ENCODE measurements at regions not wholly inside any gene's neighbourhood (a gene's known extent, or its start where the extent isn't known, plus 50 kb on each side); places are given as distances from the start of the nearest gene placed in this dataset.

GRCh38 chr6:82680192-82680591, 316.6 kb downstream of the TPBG start:
- H3K36me3 ChIP-seq (ENCODE audit: control insufficient read depth in 5 of 5, insufficient read depth in 5 of 5, low read length in 5 of 5), result no peaks in the 10 kb centered on the region
- H3K27me3 ChIP-seq (ENCODE audit: control insufficient read depth in 5 of 5, insufficient read depth in 4 of 5, low read length in 5 of 5), result no peaks in the 10 kb centered on the region
- H3K27ac ChIP-seq (ENCODE audit: low read depth, low read length), result no peak overlapping the region
- H3K4me3 ChIP-seq (ENCODE audit: low read depth in 1 of 5, low read length in 5 of 5), result no peak overlapping the region
- H3K4me1 ChIP-seq (ENCODE audit: control insufficient read depth in 5 of 5, insufficient read depth in 5 of 5, low read length in 5 of 5), result no peaks in the 10 kb centered on the region
- peaks cover 0 to 10% (median 4%) of the 10 kb centered on the region in 5 donors for H3K9me3 ChIP-seq (ENCODE audit: control insufficient read depth in 5 of 5, low read length in 5 of 5)
- no peak overlapping the region for H3K9ac ChIP-seq (ENCODE audit: low read length in 5 of 5)

DNA sequence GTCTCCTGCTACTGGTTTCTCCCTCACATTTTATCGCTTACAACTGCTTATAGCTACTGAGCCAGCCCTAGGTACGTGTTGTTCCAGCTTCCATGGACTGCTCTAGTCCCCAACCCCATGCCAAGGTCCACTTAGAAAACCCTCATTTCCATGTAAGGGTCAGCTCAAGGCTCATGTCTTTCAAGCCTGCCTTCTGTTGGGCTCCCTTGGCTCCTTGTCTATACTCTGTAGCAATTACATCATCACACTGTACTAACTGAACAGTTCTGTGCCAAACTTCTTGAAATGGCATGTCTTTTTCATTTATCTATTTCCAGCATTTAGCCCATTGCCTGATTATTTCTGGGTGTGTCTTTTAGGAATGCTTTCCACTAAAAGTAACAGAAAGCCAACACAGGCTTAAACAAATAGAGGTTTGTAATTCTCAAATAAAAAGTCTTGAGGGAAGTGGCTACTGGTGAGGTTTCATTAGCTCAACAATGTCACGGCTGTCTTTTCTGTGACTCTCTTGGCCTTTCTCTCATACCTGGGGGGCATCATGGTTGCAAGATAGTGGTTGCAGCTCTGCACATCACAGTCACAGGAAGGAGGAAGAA, 317.6 kb downstream of the TPBG start:
- H3K4me1 ChIP-seq (ENCODE audit: control insufficient read depth in 5 of 5, insufficient read depth in 5 of 5, low read length in 5 of 5), result no peaks in the 10 kb centered on the region
- H3K9me3 ChIP-seq (ENCODE audit: control insufficient read depth in 5 of 5, low read length in 5 of 5), result peaks cover 0 to 10% (median 4%) of the 10 kb centered on the region in 5 donors
- no peak overlapping the region for H3K9ac ChIP-seq (ENCODE audit: low read length in 5 of 5)
- no peaks in the 10 kb centered on the region for H3K36me3 ChIP-seq (ENCODE audit: control insufficient read depth in 5 of 5, insufficient read depth in 5 of 5, low read length in 5 of 5)
- no peak overlapping the region for H3K4me3 ChIP-seq (ENCODE audit: low read depth in 1 of 5, low read length in 5 of 5)
- H3K27me3 ChIP-seq (ENCODE audit: control insufficient read depth in 5 of 5, insufficient read depth in 4 of 5, low read length in 5 of 5), result no peaks in the 10 kb centered on the region
- no peak overlapping the region for H3K27ac ChIP-seq (ENCODE audit: low read depth, low read length)

DNA sequence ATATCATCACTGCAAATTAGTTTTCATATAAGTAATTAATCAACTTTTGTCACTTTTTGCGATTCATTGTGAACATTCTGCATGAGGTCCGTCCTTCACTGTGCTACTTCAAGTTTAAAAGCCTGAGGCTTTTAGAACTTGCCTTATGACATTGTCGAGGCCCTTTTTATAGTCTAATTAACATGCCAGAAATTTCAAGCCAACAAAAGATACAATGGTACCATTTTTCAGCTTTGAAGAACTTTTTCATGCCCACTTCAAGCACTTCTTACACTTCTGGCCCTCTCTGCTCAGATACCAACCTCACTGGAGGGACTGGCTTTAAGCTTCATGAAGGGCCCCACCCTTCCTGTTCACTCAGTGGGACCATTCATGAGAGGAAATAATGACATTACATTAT, 323.1 kb downstream of the TPBG start:
- Histone ChIP-seq H3K36me3 (ENCODE audit: control insufficient read depth in 5 of 5, insufficient read depth in 5 of 5, low read length in 5 of 5) (no peaks in the 10 kb centered on the region), H3K27me3 (ENCODE audit: control insufficient read depth in 5 of 5, insufficient read depth in 4 of 5, low read length in 5 of 5) (no peaks in the 10 kb centered on the region), H3K4me3 (ENCODE audit: low read depth in 1 of 5, low read length in 5 of 5) (no peak overlapping the region), H3K9ac (ENCODE audit: low read length in 5 of 5) (no peak overlapping the region), H3K27ac (ENCODE audit: low read depth, low read length) (no peak overlapping the region), H3K9me3 (ENCODE audit: control insufficient read depth in 5 of 5, low read length in 5 of 5) (no peaks in the 10 kb centered on the region), H3K4me1 (ENCODE audit: control insufficient read depth in 5 of 5, insufficient read depth in 5 of 5, low read length in 5 of 5) (no peaks in the 10 kb centered on the region)

DNA sequence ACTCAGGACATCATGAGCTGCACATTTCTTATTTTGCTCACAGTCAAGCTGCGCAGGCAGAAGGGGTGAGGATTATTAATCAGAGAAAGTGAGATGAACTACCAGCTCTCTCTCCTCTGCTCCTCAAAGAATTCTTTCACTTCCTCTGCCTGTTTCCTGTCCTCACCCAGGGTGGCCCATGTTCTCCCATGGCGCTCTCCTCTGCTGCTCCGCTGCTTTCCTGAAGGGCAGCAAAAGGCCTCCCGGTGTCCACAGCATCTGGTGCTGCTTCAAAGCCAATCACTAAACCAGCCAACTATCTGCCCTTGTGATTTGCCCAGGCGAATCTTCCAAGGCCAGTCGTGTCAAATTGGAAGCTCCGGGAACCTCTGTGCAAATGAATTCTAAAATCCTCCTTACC, 324.2 kb downstream of the TPBG start:
- no peak overlapping the region for H3K4me3 ChIP-seq (ENCODE audit: low read depth in 1 of 5, low read length in 5 of 5)
- H3K9ac ChIP-seq (ENCODE audit: low read length in 5 of 5), result no peak overlapping the region
- no peaks in the 10 kb centered on the region for H3K9me3 ChIP-seq (ENCODE audit: control insufficient read depth in 5 of 5, low read length in 5 of 5)
- H3K4me1 ChIP-seq (ENCODE audit: control insufficient read depth in 5 of 5, insufficient read depth in 5 of 5, low read length in 5 of 5), result no peaks in the 10 kb centered on the region
- H3K27me3 ChIP-seq (ENCODE audit: control insufficient read depth in 5 of 5, insufficient read depth in 4 of 5, low read length in 5 of 5), result no peaks in the 10 kb centered on the region
- no peaks in the 10 kb centered on the region for H3K36me3 ChIP-seq (ENCODE audit: control insufficient read depth in 5 of 5, insufficient read depth in 5 of 5, low read length in 5 of 5)
- H3K27ac ChIP-seq (ENCODE audit: low read depth, low read length), result no peak overlapping the region

GRCh38 chr6:82690283-82690682, 326.7 kb downstream of the TPBG start:
- no peak overlapping the region for H3K27ac ChIP-seq (ENCODE audit: low read depth, low read length)
- H3K36me3 ChIP-seq (ENCODE audit: control insufficient read depth in 5 of 5, insufficient read depth in 5 of 5, low read length in 5 of 5), result no peaks in the 10 kb centered on the region
- no peaks in the 10 kb centered on the region for H3K4me1 ChIP-seq (ENCODE audit: control insufficient read depth in 5 of 5, insufficient read depth in 5 of 5, low read length in 5 of 5)
- H3K4me3 ChIP-seq (ENCODE audit: low read depth in 1 of 5, low read length in 5 of 5), result no peak overlapping the region
- no peaks in the 10 kb centered on the region for H3K27me3 ChIP-seq (ENCODE audit: control insufficient read depth in 5 of 5, insufficient read depth in 4 of 5, low read length in 5 of 5)
- H3K9me3 ChIP-seq (ENCODE audit: control insufficient read depth in 5 of 5, low read length in 5 of 5), result no peaks in the 10 kb centered on the region
- H3K9ac ChIP-seq (ENCODE audit: low read length in 5 of 5), result no peak overlapping the region

GRCh38 chr6:82691997-82692396, 328.4 kb downstream of the TPBG start:
- Histone ChIP-seq H3K27ac (ENCODE audit: low read depth, low read length) (no peak overlapping the region), H3K4me1 (ENCODE audit: control insufficient read depth in 5 of 5, insufficient read depth in 5 of 5, low read length in 5 of 5) (no peaks in the 10 kb centered on the region), H3K36me3 (ENCODE audit: control insufficient read depth in 5 of 5, insufficient read depth in 5 of 5, low read length in 5 of 5) (no peaks in the 10 kb centered on the region), H3K9ac (ENCODE audit: low read length in 5 of 5) (no peak overlapping the region), H3K4me3 (ENCODE audit: low read depth in 1 of 5, low read length in 5 of 5) (no peak overlapping the region), H3K27me3 (ENCODE audit: control insufficient read depth in 5 of 5, insufficient read depth in 4 of 5, low read length in 5 of 5) (no peaks in the 10 kb centered on the region), H3K9me3 (ENCODE audit: control insufficient read depth in 5 of 5, low read length in 5 of 5) (no peaks in the 10 kb centered on the region)

- H3K4me1 ChIP-seq (ENCODE audit: control insufficient read depth in 5 of 5, insufficient read depth in 5 of 5, low read length in 5 of 5), result no peaks in the 10 kb centered on the region
- no peak overlapping the region for H3K27ac ChIP-seq (ENCODE audit: low read depth, low read length)
- H3K27me3 ChIP-seq (ENCODE audit: control insufficient read depth in 5 of 5, insufficient read depth in 4 of 5, low read length in 5 of 5), result no peaks in the 10 kb centered on the region
- no peak overlapping the region for H3K9ac ChIP-seq (ENCODE audit: low read length in 5 of 5)
- no peak overlapping the region for H3K4me3 ChIP-seq (ENCODE audit: low read depth in 1 of 5, low read length in 5 of 5)
- H3K9me3 ChIP-seq (ENCODE audit: control insufficient read depth in 5 of 5, low read length in 5 of 5), result no peaks in the 10 kb centered on the region
- no peaks in the 10 kb centered on the region for H3K36me3 ChIP-seq (ENCODE audit: control insufficient read depth in 5 of 5, insufficient read depth in 5 of 5, low read length in 5 of 5)
Observed at GRCh38 chr6:82693094-82693493, 329.5 kb downstream of the TPBG start.

DNA sequence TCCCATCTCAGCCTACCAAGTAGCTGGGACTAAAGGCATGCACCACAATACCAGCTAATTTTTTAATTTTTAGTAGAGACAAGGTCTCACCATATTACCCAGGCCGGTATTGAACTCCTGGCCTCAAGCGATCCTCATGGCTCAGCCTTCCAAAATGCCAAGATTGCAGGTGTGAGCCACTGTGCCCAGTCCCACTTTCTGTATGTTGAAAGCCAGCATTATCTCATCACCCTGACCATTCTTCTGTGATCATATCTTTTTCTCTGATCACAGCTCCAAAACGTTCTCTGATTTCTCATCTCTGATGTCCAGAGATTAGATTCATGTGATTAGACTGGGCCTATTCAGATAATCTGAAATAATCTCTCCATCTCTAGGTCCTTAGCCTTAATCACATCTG, 337.7 kb downstream of the TPBG start:
- peaks cover 0 to 7% (median 5%) of the 10 kb centered on the region in 5 donors for H3K9me3 ChIP-seq (ENCODE audit: control insufficient read depth in 5 of 5, low read length in 5 of 5)
- H3K36me3 ChIP-seq (ENCODE audit: control insufficient read depth in 5 of 5, insufficient read depth in 5 of 5, low read length in 5 of 5), result no peaks in the 10 kb centered on the region
- H3K4me1 ChIP-seq (ENCODE audit: control insufficient read depth in 5 of 5, insufficient read depth in 5 of 5, low read length in 5 of 5), result no peaks in the 10 kb centered on the region
- peaks cover 0 to 2% (median 0%) of the 10 kb centered on the region in 5 donors for H3K27me3 ChIP-seq (ENCODE audit: control insufficient read depth in 5 of 5, insufficient read depth in 4 of 5, low read length in 5 of 5)
- H3K27ac ChIP-seq (ENCODE audit: low read depth, low read length), result no peak overlapping the region
- no peak overlapping the region for H3K9ac ChIP-seq (ENCODE audit: low read length in 5 of 5)
- H3K4me3 ChIP-seq (ENCODE audit: low read depth in 1 of 5, low read length in 5 of 5), result no peak overlapping the region

GRCh38 chr6:82702574-82702973, 339.0 kb downstream of the TPBG start:
- H3K9ac ChIP-seq (ENCODE audit: low read length in 5 of 5), result no peak overlapping the region
- peaks cover 0 to 7% (median 5%) of the 10 kb centered on the region in 5 donors for H3K9me3 ChIP-seq (ENCODE audit: control insufficient read depth in 5 of 5, low read length in 5 of 5)
- H3K27ac ChIP-seq (ENCODE audit: low read depth, low read length), result no peak overlapping the region
- H3K4me3 ChIP-seq (ENCODE audit: low read depth in 1 of 5, low read length in 5 of 5), result no peak overlapping the region
- peaks cover 0 to 2% (median 0%) of the 10 kb centered on the region in 5 donors for H3K27me3 ChIP-seq (ENCODE audit: control insufficient read depth in 5 of 5, insufficient read depth in 4 of 5, low read length in 5 of 5)
- no peaks in the 10 kb centered on the region for H3K4me1 ChIP-seq (ENCODE audit: control insufficient read depth in 5 of 5, insufficient read depth in 5 of 5, low read length in 5 of 5)
- H3K36me3 ChIP-seq (ENCODE audit: control insufficient read depth in 5 of 5, insufficient read depth in 5 of 5, low read length in 5 of 5), result no peaks in the 10 kb centered on the region

DNA sequence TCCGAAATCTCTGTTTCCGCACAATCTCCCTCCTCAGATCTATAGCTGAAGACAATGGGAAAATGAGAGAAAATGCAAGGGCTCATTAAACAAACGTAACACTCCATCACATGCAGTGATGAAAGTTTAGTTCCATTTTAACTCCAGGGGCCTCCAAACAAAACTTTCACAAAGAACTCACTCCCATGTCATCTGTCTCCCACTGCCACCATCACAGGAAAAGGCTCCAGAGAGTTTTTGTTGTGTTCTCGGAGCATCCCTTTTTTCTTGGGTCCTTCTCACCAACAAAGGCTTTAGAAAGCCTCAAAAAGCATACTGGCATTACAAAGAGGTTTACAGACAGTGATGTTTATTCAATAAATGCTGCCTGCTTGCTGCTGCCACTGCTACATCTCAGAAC, 339.6 kb downstream of the TPBG start:
- Histone ChIP-seq H3K9ac (ENCODE audit: low read length in 5 of 5) (no peak overlapping the region), H3K27me3 (ENCODE audit: control insufficient read depth in 5 of 5, insufficient read depth in 4 of 5, low read length in 5 of 5) (peaks cover 0 to 2% (median 0%) of the 10 kb centered on the region in 5 donors), H3K4me3 (ENCODE audit: low read depth in 1 of 5, low read length in 5 of 5) (no peak overlapping the region), H3K4me1 (ENCODE audit: control insufficient read depth in 5 of 5, insufficient read depth in 5 of 5, low read length in 5 of 5) (no peaks in the 10 kb centered on the region), H3K36me3 (ENCODE audit: control insufficient read depth in 5 of 5, insufficient read depth in 5 of 5, low read length in 5 of 5) (no peaks in the 10 kb centered on the region), H3K27ac (ENCODE audit: low read depth, low read length) (no peak overlapping the region), H3K9me3 (ENCODE audit: control insufficient read depth in 5 of 5, low read length in 5 of 5) (peaks cover 0 to 7% (median 5%) of the 10 kb centered on the region in 5 donors)

Data from subcutaneous abdominal adipose tissue (tissue), 5 donors.